Left lobe of liver (tissue), 2 donors: ENCODE measurements at regions not wholly inside any gene's neighbourhood (a gene's known extent, or its start where the extent isn't known, plus 50 kb on each side); places are given as distances from the start of the nearest gene placed in this dataset.
A peak's percentile ranks its signal among the peaks of the same experiment; 100 is the strongest.
"Not testable (repeated sequence)": the region's sequence is repeated elsewhere in the genome, so short reads cannot be mapped to it uniquely, and the experiment has no call there.

Experiments
- ATAC-seq: fragments of 200-7000 bp; cut with Tn5 transposase; one replicate; pipeline ENCODE4 v1.9.1; 2020; ENCODE audit warnings: mild to moderate bottlenecking, moderate library complexity
- DNase-seq: peaks from one replicate; pipeline ENCODE4 v3.0.0-alpha.2; 2020; ENCODE audit warnings: low spot score
- donor health status: DM: no; HTN: no; CAD: no; lungs with moderate emphysema.
- donor health status: DM: no; HTN: yes; CAD: no.

DNA sequence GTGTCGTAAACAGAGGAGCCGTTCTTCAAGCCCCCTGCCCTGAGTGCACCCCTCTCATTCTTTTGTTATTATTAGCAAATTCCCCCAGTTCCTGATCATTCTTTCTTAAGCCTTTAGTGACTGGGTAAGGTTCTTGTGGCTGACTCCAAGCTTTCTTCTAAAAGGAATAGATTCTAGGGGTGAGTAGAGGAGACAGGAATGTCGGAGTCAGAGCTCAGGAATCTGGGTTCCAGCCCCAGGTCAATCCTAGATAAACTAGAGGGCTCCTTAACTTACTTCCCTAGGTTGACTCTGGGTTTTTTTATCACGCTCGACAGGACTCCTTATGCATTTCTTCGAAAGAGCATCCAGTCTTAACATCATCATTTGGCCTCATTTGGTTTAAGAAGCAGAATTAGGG, 2695.2 kb upstream of the TPTE start:
- not testable (repeated sequence) for ATAC-seq, DNase-seq

DNA sequence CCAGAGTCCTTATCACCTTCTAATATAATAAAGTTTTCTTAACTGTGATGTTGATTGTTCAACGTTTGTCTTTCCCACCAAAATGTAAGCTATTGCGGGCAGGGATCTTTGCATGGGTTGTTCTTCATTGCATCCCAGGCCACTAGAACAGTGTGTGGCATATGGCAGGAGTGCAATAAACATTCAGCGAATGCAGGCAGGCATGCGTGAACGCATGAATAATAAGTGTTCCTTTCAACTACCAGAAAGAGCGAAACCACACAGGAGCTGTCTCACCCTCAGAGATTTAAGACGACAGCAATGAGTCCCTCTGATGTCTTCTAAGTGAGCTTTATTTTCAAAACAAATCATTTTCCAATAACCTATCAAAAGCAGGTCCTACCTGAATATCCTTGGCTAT, 2693.1 kb upstream of the TPTE start:
- DNase-seq, ATAC-seq: not testable (repeated sequence)

DNA sequence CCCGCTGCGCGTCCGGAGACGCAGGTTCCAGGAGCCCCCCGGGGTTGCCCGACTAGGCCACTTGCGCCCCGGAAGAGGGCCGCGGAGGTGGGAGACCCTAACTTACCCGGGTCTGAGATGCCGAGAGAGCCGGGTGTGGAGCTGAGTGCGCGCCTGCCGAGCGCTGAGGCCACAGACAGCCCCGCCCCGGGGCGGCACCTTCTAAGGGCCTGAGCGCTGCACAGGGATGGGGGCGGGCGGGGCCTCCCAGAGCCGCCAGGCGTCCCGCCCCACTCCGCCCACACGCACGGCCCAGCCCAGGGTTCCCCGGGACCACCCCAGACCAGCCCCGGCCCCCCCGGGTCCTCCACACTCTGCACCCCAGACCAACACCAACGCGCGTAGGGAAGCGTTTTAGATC, 2692.0 kb upstream of the TPTE start:
- not testable (repeated sequence) for ATAC-seq, DNase-seq

DNA sequence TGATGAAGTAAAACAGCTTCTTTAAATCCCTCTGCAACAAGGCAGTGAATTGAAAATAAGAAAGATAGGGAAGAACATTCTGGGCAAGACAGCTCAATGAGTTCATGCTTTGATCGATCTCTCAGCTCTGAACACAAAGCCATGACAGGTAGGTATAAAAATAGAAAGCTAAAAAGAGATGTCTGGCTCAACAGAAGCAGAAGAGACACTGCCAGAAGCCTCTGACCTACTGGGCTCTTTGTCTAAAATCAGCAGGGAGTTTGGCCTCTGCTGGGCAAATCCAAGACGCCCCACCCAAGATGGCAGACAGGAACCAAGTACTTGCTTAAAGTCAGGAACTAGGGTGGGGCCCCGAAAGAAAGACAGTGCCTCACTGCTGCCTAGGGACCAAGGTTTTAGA, 2684.1 kb upstream of the TPTE start:
- not testable (repeated sequence) for ATAC-seq, DNase-seq

DNA sequence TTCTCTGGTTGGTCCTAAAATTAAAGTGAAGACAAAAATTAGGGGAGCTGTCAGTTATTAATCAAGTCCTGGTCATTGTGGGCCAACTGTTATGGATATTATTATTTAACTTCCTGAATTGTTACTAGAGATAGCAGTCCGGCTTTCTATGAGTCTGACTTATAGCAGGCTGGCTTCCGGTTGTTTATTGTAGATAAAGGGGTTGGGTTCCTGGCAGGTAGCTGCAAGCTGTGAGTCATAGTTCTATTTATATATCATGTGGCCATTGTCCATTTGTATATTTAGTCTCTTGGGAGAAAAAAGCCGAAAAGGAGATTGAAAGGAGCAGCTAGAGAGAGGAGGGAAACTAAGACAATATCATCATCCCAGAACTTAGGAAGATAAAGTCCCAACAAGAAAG, 2668.0 kb upstream of the TPTE start:
- not testable (repeated sequence) for DNase-seq, ATAC-seq

DNA sequence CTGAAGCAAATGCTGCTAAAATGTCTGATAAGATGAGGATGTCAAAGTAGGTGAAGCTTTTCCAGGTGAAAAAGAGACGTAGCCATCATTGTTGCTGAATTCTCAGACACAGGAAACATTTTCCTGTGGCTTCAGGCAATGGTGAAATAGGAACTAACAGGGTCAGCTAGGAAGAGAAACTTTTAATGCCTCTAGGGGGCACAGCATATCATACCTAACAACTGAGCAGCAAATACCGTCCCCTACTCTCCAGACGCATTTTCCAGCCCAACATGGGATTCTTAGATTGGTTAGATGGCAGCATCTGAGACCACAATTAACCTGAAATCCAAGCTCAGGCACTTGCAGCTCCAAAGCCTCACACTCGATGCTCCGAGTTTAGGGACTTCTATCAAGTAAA, 2667.5 kb upstream of the TPTE start:
- DNase-seq = not testable (repeated sequence)
- peak; percentile 29 for ATAC-seq
